ENCODE measurements at regions not wholly inside any gene's neighbourhood (a gene's known extent, or its start where the extent isn't known, plus 50 kb on each side); places are given as distances from the start of the nearest gene placed in this dataset.

- no peak overlapping the region for H3K9ac ChIP-seq (replicated peaks; ENCODE audit: extremely low read depth, insufficient read depth, low read length)
- FAIRE-seq, result no peak
- intact Hi-C loops (cut with micrococcal nuclease), result no loop called here
Measured at GRCh38 chrX:45261471-45261870, 60.8 kb upstream of the DIPK2B start.

More at GRCh38 chrX:45261471-45261870, 60.8 kb upstream of the DIPK2B start:
- ChIA-PET POLR2A (no interaction called here), CTCF (no interaction called here)
- Histone ChIP-seq H3K9me1 (replicated peaks; ENCODE audit: control insufficient read depth, extremely low read depth, insufficient read depth, low read length) (no peaks in the 10 kb centered on the region), H3K36me3 (ENCODE audit: control insufficient read depth in 2 of 2, extremely low read depth in 1 of 2, insufficient read depth in 2 of 2, low read length in 2 of 2) (no peaks in the 10 kb centered on the region), H3K4me3 (replicated peaks in 1 of 3; ENCODE audit: insufficient read depth in 1 of 3, low read depth in 1 of 3, low read length in 3 of 3) (no peak overlapping the region), H3K79me2 (ENCODE audit: control insufficient read depth, insufficient read depth, low read length) (no peaks in the 10 kb centered on the region), H3K27me3 (ENCODE audit: control insufficient read depth in 2 of 2, insufficient read depth in 2 of 2, low read length in 2 of 2) (no peaks in the 10 kb centered on the region), H4K20me1 (replicated peaks; ENCODE audit: control insufficient read depth, extremely low read depth, insufficient read depth, low read length) (no peaks in the 10 kb centered on the region), H2AFZ (ENCODE audit: low read depth, low read length) (no peak overlapping the region), H3K4me1 (ENCODE audit: control insufficient read depth, extremely low read depth, insufficient read depth, low read length) (peaks cover 3% of the 10 kb centered on the region), H3K9me3 (replicated peaks; ENCODE audit: control insufficient read depth, insufficient read depth, low read length) (no peaks in the 10 kb centered on the region), H3K27ac (ENCODE audit: insufficient read depth, low read depth, low read length) (no peak overlapping the region), H3K4me2 (ENCODE audit: insufficient read depth, low read length) (no peak overlapping the region)
- TF ChIP-seq JUN (IDR thresholded peaks at IDR 0.05; ENCODE audit: borderline replicate concordance, insufficient read depth, insufficient read length, low read depth) (no peak), MYC (IDR thresholded peaks at IDR 0.05; ENCODE audit: low read depth, low read length) (no peak), GATA2 (IDR thresholded peaks at IDR 0.05; ENCODE audit: insufficient read depth, insufficient read length, low read depth, low read length) (no peak), POLR2A (IDR thresholded peaks at IDR 0.05; ENCODE audit: low read depth, low read length) (no peak), EZH2 (IDR thresholded peaks at IDR 0.05; ENCODE audit: borderline replicate concordance, low read depth, low read length, severe bottlenecking) (no peak), CTCF (IDR thresholded peaks at IDR 0.05; ENCODE audit: extremely low read depth in 1 of 2, insufficient read depth in 1 of 2, low read depth in 1 of 2, low read length in 2 of 2) (no peak), POLR2AphosphoS5 (IDR thresholded peaks at IDR 0.05; ENCODE audit: insufficient read depth, low read depth, low read length) (no peak), FOS (IDR thresholded peaks at IDR 0.05; ENCODE audit: borderline replicate concordance, insufficient read depth, low read length) (no peak)
- TF ChIP-seq, protein P1, sequence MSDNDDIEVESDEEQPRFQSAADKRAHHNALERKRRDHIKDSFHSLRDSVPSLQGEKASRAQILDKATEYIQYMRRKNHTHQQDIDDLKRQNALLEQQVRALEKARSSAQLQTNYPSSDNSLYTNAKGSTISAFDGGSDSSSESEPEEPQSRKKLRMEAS (IDR thresholded peaks at IDR 0.05; ENCODE audit: insufficient read depth, insufficient read length), result no peak
- no peak for DNase-seq (ENCODE audit: low read depth, low spot score)
- BruUV-seq (replicated peaks), result no TSS peak
- dilution Hi-C loops (cut with MboI; ENCODE audit: extremely low pct_ligation_motif_present, low sequenced_read_pairs), result no loop called here
